Renal cortical epithelial cell (primary cell): ENCODE measurements at regions not wholly inside any gene's neighbourhood (a gene's known extent, or its start where the extent isn't known, plus 50 kb on each side); places are given as distances from the start of the nearest gene placed in this dataset.

Experiments used
- DNase-seq: peaks from one replicate; pipeline ENCODE4 v3.0.0-alpha.2; 2011; ENCODE audit warnings: low read depth

- no peak for DNase-seq
Measured at GRCh38 chr12:124413401-124413800, 118.5 kb downstream of the RFLNA start.

- DNase-seq = no peak
Measured at GRCh38 chr12:124412646-124413015, 117.7 kb downstream of the RFLNA start.

GRCh38 chr12:124411953-124412645 is 117.2 kb downstream of the RFLNA start:
- no peak for DNase-seq

GRCh38 chr12:124411281-124411878 is 116.5 kb downstream of the RFLNA start:
- peak; percentile 68 for DNase-seq

GRCh38 chr12:124410354-124411175 is 115.7 kb downstream of the RFLNA start:
- DNase-seq = no peak

- DNase-seq = peak; percentile 67
Measured at GRCh38 chr12:124408822-124409517, 114.1 kb downstream of the RFLNA start.

GRCh38 chr12:124407074-124407473 is 112.2 kb downstream of the RFLNA start:
- no peak for DNase-seq

- no peak for DNase-seq
Measured at GRCh38 chr12:124406043-124406442, 111.2 kb downstream of the RFLNA start.

GRCh38 chr12:124405592-124405991 is 110.7 kb downstream of the RFLNA start:
- no peak for DNase-seq

GRCh38 chr12:124405151-124405550 is 110.3 kb downstream of the RFLNA start:
- DNase-seq = no peak

GRCh38 chr12:124404162-124404784 is 109.4 kb downstream of the RFLNA start:
- DNase-seq = no peak

- no peak for DNase-seq
Measured at GRCh38 chr12:124403273-124403672, 108.4 kb downstream of the RFLNA start.

- no peak for DNase-seq
Measured at GRCh38 chr12:124402248-124403066, 107.6 kb downstream of the RFLNA start.

- DNase-seq = no peak
Measured at GRCh38 chr12:124401704-124402221, 106.9 kb downstream of the RFLNA start.

GRCh38 chr12:124400124-124400523 is 105.2 kb downstream of the RFLNA start:
- DNase-seq = no peak

GRCh38 chr12:124399622-124400021 is 104.7 kb downstream of the RFLNA start:
- DNase-seq = no peak

GRCh38 chr12:124398578-124399227 is 103.8 kb downstream of the RFLNA start:
- DNase-seq = no peak

GRCh38 chr12:124397807-124398577 is 103.1 kb downstream of the RFLNA start:
- DNase-seq = peak; percentile 26

- no peak for DNase-seq
Measured at GRCh38 chr12:124397399-124397679, 102.4 kb downstream of the RFLNA start.
